Gastroesophageal sphincter (tissue), 3 donors: ENCODE measurements at regions not wholly inside any gene's neighbourhood (a gene's known extent, or its start where the extent isn't known, plus 50 kb on each side); places are given as distances from the start of the nearest gene placed in this dataset.

Experiments
- EP300 ChIP-seq: sonication (generic); formaldehyde crosslinking; IDR thresholded peaks from one replicate; pipeline ENCODE4 v1.6.1; 2017; ENCODE audit warnings: antibody characterized with exemption, mild to moderate bottlenecking
- POLR2A ChIP-seq, 2 donors: fragments of 450-650 bp; IDR thresholded peaks; one replicate each; pipeline ENCODE4 v1.6.1; 2017; ENCODE audit warnings: antibody characterized with exemption in 2 of 2, mild to moderate bottlenecking in 2 of 2, moderate library complexity in 1 of 2
- POLR2AphosphoS5 ChIP-seq: sonication (generic); formaldehyde crosslinking; IDR thresholded peaks from one replicate; pipeline ENCODE4 v1.6.1; 2017; ENCODE audit warnings: antibody characterized with exemption
- TF ChIP-seq, protein P1 (sequence below), 4 experiments: fragments of 200-600 bp in 2 of 4; fragments of 450-650 bp in 2 of 4; sonication (generic) in 1 of 4; IDR thresholded peaks; one replicate each; pipeline ENCODE4 v1.5.1; 2017 to 2019; ENCODE audit warnings: antibody characterized with exemption in 4 of 4, mild to moderate bottlenecking in 2 of 4, moderate library complexity in 2 of 4

DNA sequence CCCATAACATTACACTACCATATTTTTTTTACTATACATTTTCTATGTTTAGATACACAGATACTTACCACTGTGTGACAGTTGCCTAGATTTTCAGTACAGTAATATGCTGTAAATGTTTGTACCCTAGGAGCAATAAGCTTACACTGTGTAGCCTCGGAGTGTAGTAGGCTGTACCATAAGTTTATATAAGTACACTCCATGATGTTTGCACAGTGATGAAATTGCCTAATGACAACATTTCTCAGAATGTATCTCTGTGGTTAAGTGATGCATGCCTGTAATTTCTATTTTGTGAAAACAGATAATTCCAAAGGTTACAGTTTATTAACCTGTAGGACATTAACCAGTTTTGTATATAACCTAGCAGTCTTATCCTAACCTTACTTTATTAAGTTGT, 128.1 kb upstream of the RBMS1 start:
- TF ChIP-seq, protein P1, sequence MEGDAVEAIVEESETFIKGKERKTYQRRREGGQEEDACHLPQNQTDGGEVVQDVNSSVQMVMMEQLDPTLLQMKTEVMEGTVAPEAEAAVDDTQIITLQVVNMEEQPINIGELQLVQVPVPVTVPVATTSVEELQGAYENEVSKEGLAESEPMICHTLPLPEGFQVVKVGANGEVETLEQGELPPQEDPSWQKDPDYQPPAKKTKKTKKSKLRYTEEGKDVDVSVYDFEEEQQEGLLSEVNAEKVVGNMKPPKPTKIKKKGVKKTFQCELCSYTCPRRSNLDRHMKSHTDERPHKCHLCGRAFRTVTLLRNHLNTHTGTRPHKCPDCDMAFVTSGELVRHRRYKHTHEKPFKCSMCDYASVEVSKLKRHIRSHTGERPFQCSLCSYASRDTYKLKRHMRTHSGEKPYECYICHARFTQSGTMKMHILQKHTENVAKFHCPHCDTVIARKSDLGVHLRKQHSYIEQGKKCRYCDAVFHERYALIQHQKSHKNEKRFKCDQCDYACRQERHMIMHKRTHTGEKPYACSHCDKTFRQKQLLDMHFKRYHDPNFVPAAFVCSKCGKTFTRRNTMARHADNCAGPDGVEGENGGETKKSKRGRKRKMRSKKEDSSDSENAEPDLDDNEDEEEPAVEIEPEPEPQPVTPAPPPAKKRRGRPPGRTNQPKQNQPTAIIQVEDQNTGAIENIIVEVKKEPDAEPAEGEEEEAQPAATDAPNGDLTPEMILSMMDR (IDR thresholded peaks at IDR 0.05), result no peak
- TF ChIP-seq POLR2A (IDR thresholded peaks at IDR 0.05), result no peak
- TF ChIP-seq POLR2AphosphoS5, result no peak
- TF ChIP-seq EP300, result no peak
